Neural crest cell (in vitro differentiated cells): ENCODE measurements at regions not wholly inside any gene's neighbourhood (a gene's known extent, or its start where the extent isn't known, plus 50 kb on each side); places are given as distances from the start of the nearest gene placed in this dataset.

ENCODE experiments used
- DNase-seq: peaks from one replicate; pipeline ENCODE4 v3.0.0; 2021; ENCODE audit warnings: low read depth, mixed read lengths, low spot score
- H3K27ac Mint-ChIP-seq: one replicate; pipeline ENCODE4 v1.8.0; 2021; ENCODE audit warnings: mild to moderate bottlenecking, mixed read lengths; ENCODE audit not compliant: unreplicated experiment
- H3K27me3 Mint-ChIP-seq: 2 replicates; pipeline ENCODE4 v1.8.0; 2021; ENCODE audit warnings: low read depth, mild to moderate bottlenecking, mixed read lengths
- H3K36me3 Mint-ChIP-seq: 2 replicates; pipeline ENCODE4 v1.8.0; 2021; ENCODE audit warnings: low read depth, mild to moderate bottlenecking, mixed read lengths
- H3K4me1 Mint-ChIP-seq: 2 replicates; pipeline ENCODE4 v1.8.0; 2021; ENCODE audit warnings: mixed read lengths
- H3K4me3 Mint-ChIP-seq: one replicate; pipeline ENCODE4 v1.8.0; 2021; ENCODE audit warnings: mild to moderate bottlenecking, mixed read lengths
- H3K9me3 Mint-ChIP-seq: 2 replicates; pipeline ENCODE4 v1.8.0; 2021; ENCODE audit warnings: mixed read lengths
- CTCF ChIP-seq: fragments of 200-600 bp; sonication (generic); conservative IDR thresholded peaks from 2 replicates; pipeline ENCODE4 v1.5.0; 2021; ENCODE audit warnings: antibody characterized with exemption, mild to moderate bottlenecking

DNA sequence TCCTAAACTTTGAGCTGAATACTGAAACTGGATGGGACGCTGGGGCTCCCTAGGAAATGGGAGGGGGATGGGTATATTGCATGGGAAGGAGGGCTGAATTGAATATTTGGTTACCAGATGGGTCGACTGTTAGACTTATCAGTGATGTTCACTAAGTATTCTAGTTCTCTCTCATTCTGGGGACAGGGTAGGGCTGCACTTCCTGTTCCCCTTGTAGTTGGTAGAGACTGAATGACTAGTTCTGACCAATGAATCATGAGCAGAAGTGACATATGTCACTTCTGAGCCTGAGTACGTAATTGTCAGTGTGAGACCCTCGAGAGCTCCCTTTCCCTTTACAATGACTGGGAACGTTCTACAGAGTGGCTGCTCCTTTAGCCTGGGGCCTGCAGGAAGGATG, 55.5 kb upstream of the DMRT1 start:
- H3K4me1 Mint-ChIP-seq, result no peaks in the 10 kb centered on the region
- H3K36me3 Mint-ChIP-seq, result no peaks in the 10 kb centered on the region
- no peak for DNase-seq
- no peak for TF ChIP-seq CTCF
- no peak overlapping the region for H3K27ac Mint-ChIP-seq
- H3K9me3 Mint-ChIP-seq, result no peaks in the 10 kb centered on the region
- no peak overlapping the region for H3K4me3 Mint-ChIP-seq
- H3K27me3 Mint-ChIP-seq, result peaks cover 1% of the 10 kb centered on the region

DNA sequence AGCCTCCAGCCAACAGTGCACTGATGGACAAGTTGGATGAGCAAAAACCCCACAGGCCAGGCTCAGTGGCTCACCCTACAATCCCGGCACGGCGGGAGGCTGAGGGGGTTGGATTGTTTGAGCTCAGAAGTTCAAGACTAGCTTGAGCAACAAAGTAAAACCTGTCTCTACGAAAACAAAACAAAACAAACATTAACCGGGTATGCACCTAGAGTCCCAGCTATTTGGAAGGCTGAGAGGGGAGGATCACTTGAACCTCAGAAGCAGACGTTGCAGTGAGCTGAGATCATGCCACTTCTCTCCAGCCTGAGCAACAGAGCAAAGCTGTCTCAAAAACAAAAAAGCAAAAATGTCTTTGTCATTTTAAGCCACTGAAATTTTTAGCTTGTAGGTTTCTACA, 55.1 kb upstream of the DMRT1 start:
- no peaks in the 10 kb centered on the region for H3K27me3 Mint-ChIP-seq
- no peak overlapping the region for H3K27ac Mint-ChIP-seq
- no peaks in the 10 kb centered on the region for H3K4me1 Mint-ChIP-seq
- no peak overlapping the region for H3K4me3 Mint-ChIP-seq
- no peak for TF ChIP-seq CTCF
- no peaks in the 10 kb centered on the region for H3K9me3 Mint-ChIP-seq
- DNase-seq, result no peak
- H3K36me3 Mint-ChIP-seq, result no peaks in the 10 kb centered on the region

- Mint-ChIP-seq H3K27me3 (no peaks in the 10 kb centered on the region), H3K4me1 (peaks cover 5% of the 10 kb centered on the region), H3K36me3 (no peaks in the 10 kb centered on the region), H3K27ac (no peak overlapping the region), H3K9me3 (no peaks in the 10 kb centered on the region), H3K4me3 (no peak overlapping the region)
- DNase-seq, result no peak
- TF ChIP-seq CTCF, result no peak
These were observed 52.7 kb upstream of the DMRT1 start for GRCh38 chr9:788777-789176.
